Thyroid gland (tissue), 4 donors: ENCODE measurements at regions not wholly inside any gene's neighbourhood (a gene's known extent, or its start where the extent isn't known, plus 50 kb on each side); places are given as distances from the start of the nearest gene placed in this dataset.
A peak's percentile ranks its signal among the peaks of the same experiment; 100 is the strongest.

Source experiments
- CTCF ChIP-seq, 6 experiments: fragments of 200-600 bp in 3 of 6; fragments of 450-650 bp in 3 of 6; sonication (generic) in 3 of 6; IDR thresholded peaks; one replicate each; pipeline ENCODE4 v1.5.1; 2016 to 2019; ENCODE audit warnings: antibody characterized with exemption in 6 of 6, mild to moderate bottlenecking in 2 of 6, inconsistent platforms in 1 of 6, moderate library complexity in 1 of 6
- POLR2A ChIP-seq, 2 donors: fragments of 450-650 bp; IDR thresholded peaks; one replicate each; pipeline ENCODE4 v1.6.1; 2017; ENCODE audit warnings: antibody characterized with exemption in 2 of 2, mild to moderate bottlenecking in 2 of 2, moderate library complexity in 1 of 2

- TF ChIP-seq POLR2A (IDR thresholded peaks at IDR 0.05) (peak in 1 of 2 donors; percentile 79), CTCF (IDR thresholded peaks at IDR 0.05) (no peak)
Observed at GRCh38 chr5:173671121-173671949, 54.9 kb upstream of the BOD1 start.
